IMR-90 (cell line): ENCODE measurements at regions not wholly inside any gene's neighbourhood (a gene's known extent, or its start where the extent isn't known, plus 50 kb on each side); places are given as distances from the start of the nearest gene placed in this dataset.

Source experiments
- ATAC-seq: fragments of 200-7000 bp; cut with Tn5 transposase; 2 replicates; pipeline ENCODE4 v1.9.1; 2020; ENCODE audit warnings: low read depth, mild to moderate bottlenecking, moderate library complexity
- BruUV-seq: library from RNA; stranded (reverse); fragments of 400-500 nt; replicated peaks from 2 replicates; lab custom pipeline; 2021; lab: Mats Ljungman, UMichigan
- CTCF ChIA-PET: fragments of 300-600 bp; formaldehyde crosslinking; extraction: SDS; loops from one replicate; lab custom pipeline; 2021; ENCODE audit warnings: antibody characterized with exemption; lab: Yijun Ruan, JAX
- POLR2A ChIA-PET: fragments of 300-600 bp; sonication (Branson Sonifier 250); formaldehyde crosslinking; loops from one replicate; lab custom pipeline; 2022; ENCODE audit warnings: antibody characterized with exemption; ENCODE audit not compliant: unreplicated experiment; lab: Charles Lee
- DNase-seq: peaks from one replicate; pipeline ENCODE4 v3.0.0; 2013
- H2AFZ ChIP-seq: replicated peaks from 2 replicates; pipeline ENCODE3; 2013; ENCODE audit warnings: low read length, mild to moderate bottlenecking; ENCODE audit not compliant: poor library complexity
- H2AK5ac ChIP-seq: 2 replicates; pipeline ENCODE4 v1.6.1; 2013; ENCODE audit warnings: low read depth, low read length, inconsistent platforms
- H2AK9ac ChIP-seq: replicated peaks from 2 replicates; pipeline ENCODE3; 2013; ENCODE audit warnings: mild to moderate bottlenecking, low read depth, low read length, moderate library complexity; ENCODE audit not compliant: poor library complexity
- H2BK120ac ChIP-seq: 2 replicates; pipeline ENCODE4 v1.6.1; 2013; ENCODE audit warnings: low read depth, low read length, inconsistent platforms
- H2BK15ac ChIP-seq: 3 replicates; pipeline ENCODE4 v1.6.1; 2013; ENCODE audit warnings: low read depth, low read length, inconsistent platforms
- H2BK20ac ChIP-seq: 2 replicates; pipeline ENCODE4 v1.6.1; 2013; ENCODE audit warnings: low read depth, mild to moderate bottlenecking, inconsistent platforms, low read length, moderate library complexity
- H2BK5ac ChIP-seq: 2 replicates; pipeline ENCODE4 v1.6.1; 2013; ENCODE audit warnings: mild to moderate bottlenecking, low read depth, low read length, inconsistent platforms; ENCODE audit not compliant: poor library complexity, severe bottlenecking
- H3K14ac ChIP-seq: replicated peaks from 2 replicates; pipeline ENCODE4 v1.6.1; 2013; ENCODE audit warnings: low read depth, low read length, inconsistent platforms
- H3K18ac ChIP-seq: 2 replicates; pipeline ENCODE4 v1.6.1; 2013; ENCODE audit warnings: low read depth, low read length, control low read depth
- H3K23ac ChIP-seq: 2 replicates; pipeline ENCODE4 v1.6.1; 2013; ENCODE audit warnings: low read depth, low read length, inconsistent platforms
- H3K27ac ChIP-seq: 2 replicates; pipeline ENCODE4 v1.5.1; 2013; ENCODE audit warnings: mild to moderate bottlenecking, control low read depth, low read length; ENCODE audit not compliant: insufficient read depth
- H3K27me3 ChIP-seq: 2 replicates; pipeline ENCODE4 v1.6.1; 2013; ENCODE audit warnings: low read length; ENCODE audit not compliant: control insufficient read depth, insufficient read depth
- H3K36me3 ChIP-seq: 2 replicates; pipeline ENCODE4 v1.6.1; 2013; ENCODE audit warnings: low read length, mixed read lengths; ENCODE audit not compliant: control insufficient read depth, insufficient read depth
- H3K4ac ChIP-seq: 2 replicates; pipeline ENCODE4 v1.6.1; 2013; ENCODE audit warnings: low read depth, low read length, inconsistent platforms
- H3K4me1 ChIP-seq: 2 replicates; pipeline ENCODE4 v1.6.1; 2013; ENCODE audit warnings: low read length, mixed read lengths; ENCODE audit not compliant: control insufficient read depth, insufficient read depth
- H3K4me2 ChIP-seq: 2 replicates; pipeline ENCODE4 v1.6.1; 2013; ENCODE audit warnings: low read depth, mild to moderate bottlenecking, control low read depth, low read length, moderate library complexity
- H3K4me3 ChIP-seq: 2 replicates; pipeline ENCODE4 v1.5.1; 2013; ENCODE audit warnings: low read depth, mild to moderate bottlenecking, control low read depth, low read length, moderate library complexity; ENCODE audit not compliant: insufficient read depth
- H3K56ac ChIP-seq: 2 replicates; pipeline ENCODE4 v1.6.1; 2013; ENCODE audit warnings: low read length, inconsistent platforms; ENCODE audit not compliant: insufficient read depth; ENCODE audit errors: extremely low read depth
- H3K79me1 ChIP-seq, 2 experiments: 2 replicates each; pipeline ENCODE4 v1.6.1; 2013; ENCODE audit warnings: low read length in 2 of 2, inconsistent platforms in 1 of 2, low read depth in 1 of 2
- H3K9ac ChIP-seq: 2 replicates; pipeline ENCODE4 v1.6.1; 2013; ENCODE audit warnings: low read depth, low read length, control low read depth
- H3K9me1 ChIP-seq: 2 replicates; pipeline ENCODE4 v1.6.1; 2013; ENCODE audit warnings: low read length, inconsistent platforms; ENCODE audit not compliant: insufficient read depth
- H3K9me3 ChIP-seq: 2 replicates; pipeline ENCODE4 v1.6.1; 2013; ENCODE audit warnings: low read length; ENCODE audit not compliant: control insufficient read depth, insufficient read depth
- H4K20me1 ChIP-seq: 2 replicates; pipeline ENCODE4 v1.6.1; 2013; ENCODE audit warnings: low read length, inconsistent platforms; ENCODE audit not compliant: insufficient read depth
- H4K5ac ChIP-seq: 2 replicates; pipeline ENCODE4 v1.6.1; 2013; ENCODE audit warnings: mild to moderate bottlenecking, low read depth, low read length, control low read depth
- H4K8ac ChIP-seq, 2 experiments: 2 replicates each; pipeline ENCODE4 v1.6.1; 2013; ENCODE audit warnings: low read depth in 2 of 2, low read length in 2 of 2, control low read depth in 1 of 2, inconsistent platforms in 1 of 2
- H4K91ac ChIP-seq: 2 replicates; pipeline ENCODE4 v1.6.1; 2013; ENCODE audit warnings: low read depth, low read length, inconsistent platforms; ENCODE audit not compliant: insufficient read depth
- BHLHE40 ChIP-seq: fragments of 150-350 bp; IDR thresholded peaks from 2 replicates; pipeline ENCODE4 v1.6.1; 2016; ENCODE audit warnings: mild to moderate bottlenecking, low read depth, low read length
- CEBPB ChIP-seq: IDR thresholded peaks from 2 replicates; pipeline ENCODE4 v1.6.1; 2012; ENCODE audit warnings: low read depth, low read length, improper control_type of control experiment
- CHD1 ChIP-seq: IDR thresholded peaks from 2 replicates; pipeline ENCODE4 v1.6.1; 2012; ENCODE audit warnings: low read depth, low read length, improper control_type of control experiment
- CTCF ChIP-seq: conservative IDR thresholded peaks from 2 replicates; pipeline ENCODE4 v1.5.1; 2012; ENCODE audit warnings: mild to moderate bottlenecking, low read depth, low read length, improper control_type of control experiment
- ELK1 ChIP-seq: fragments of 150-350 bp; IDR thresholded peaks from 2 replicates; pipeline ENCODE4 v1.6.1; 2016; ENCODE audit warnings: low read depth, mild to moderate bottlenecking, low read length, moderate library complexity, borderline replicate concordance
- FOS ChIP-seq: fragments of 150-350 bp; IDR thresholded peaks from 2 replicates; pipeline ENCODE4 v1.6.1; 2016; ENCODE audit warnings: low read depth, low read length
- MAFK ChIP-seq: IDR thresholded peaks from 2 replicates; pipeline ENCODE4 v1.6.1; 2012; ENCODE audit warnings: low read depth, low read length, improper control_type of control experiment
- MAZ ChIP-seq: IDR thresholded peaks from 2 replicates; pipeline ENCODE4 v1.6.1; 2012; ENCODE audit warnings: low read depth, mild to moderate bottlenecking, low read length, improper control_type of control experiment, moderate library complexity, borderline replicate concordance
- MXI1 ChIP-seq: IDR thresholded peaks from 2 replicates; pipeline ENCODE4 v1.6.1; 2012; ENCODE audit warnings: low read depth, mild to moderate bottlenecking, low read length, moderate library complexity, borderline replicate concordance
- NFE2L2 ChIP-seq: fragments of 150-350 bp; IDR thresholded peaks from 2 replicates; pipeline ENCODE4 v1.6.1; 2016; ENCODE audit warnings: low read depth, mild to moderate bottlenecking, low read length
- POLR2A ChIP-seq: IDR thresholded peaks from 2 replicates; pipeline ENCODE4 v1.6.1; 2012; ENCODE audit warnings: mild to moderate bottlenecking, low read depth, low read length
- RAD21 ChIP-seq: IDR thresholded peaks from 2 replicates; pipeline ENCODE4 v1.6.1; 2012; ENCODE audit warnings: low read length, improper control_type of control experiment
- RCOR1 ChIP-seq: IDR thresholded peaks from 2 replicates; pipeline ENCODE4 v1.6.1; 2012; ENCODE audit warnings: mild to moderate bottlenecking, low read length, improper control_type of control experiment; ENCODE audit not compliant: insufficient replicate concordance
- RFX5 ChIP-seq: IDR thresholded peaks from 2 replicates; pipeline ENCODE4 v1.8.0; 2012; ENCODE audit warnings: low read depth, mild to moderate bottlenecking, low read length, moderate library complexity
- SMC3 ChIP-seq: fragments of 150-350 bp; IDR thresholded peaks from 2 replicates; pipeline ENCODE4 v1.6.1; 2016; ENCODE audit warnings: low read depth, mild to moderate bottlenecking, antibody characterized with exemption, low read length, moderate library complexity
- USF2 ChIP-seq: fragments of 150-350 bp; IDR thresholded peaks from 2 replicates; pipeline ENCODE4 v1.6.1; 2017; ENCODE audit warnings: mild to moderate bottlenecking, antibody characterized with exemption, low read length, low read depth
- WGBS, 2 experiments: methylation state at CpG; one replicate each; pipeline versions ENCODE4 v1.1.5 to v1.1.7; 2013; ENCODE audit warnings: missing lambda C conversion rate in 2 of 2; ENCODE audit not compliant: insufficient read length in 1 of 2; ENCODE audit errors: extremely low coverage in 2 of 2; 5-methylcytosine and 5-hydroxymethylcytosine counted together
- dilution Hi-C: fragments of 300-500 bp; cut with HindIII; formaldehyde crosslinking; loops from one replicate; pipeline ENCODE4 v1.14.3; 2018; ENCODE audit warnings: low sequenced_read_pairs; ENCODE audit not compliant: unreplicated experiment
- in situ Hi-C: fragments of 300-500 bp; cut with MboI; formaldehyde crosslinking; loops from 3 replicates; pipeline ENCODE4 v1.14.3; 2019; ENCODE audit warnings: low sequenced_read_pairs, inconsistent platforms, mixed read lengths
- intact Hi-C: fragments of 100-400 bp; cut with micrococcal nuclease; formaldehyde crosslinking; loops from 2 replicates; pipeline ENCODE4 v1.10.0; 2022

- Histone ChIP-seq H4K5ac (no peak overlapping the region), H2AFZ (no peak overlapping the region), H2BK120ac (no peak overlapping the region), H3K9me1 (no peaks in the 10 kb centered on the region), H3K79me1 (no peaks in the 10 kb centered on the region), H4K91ac (no peak overlapping the region), H3K4ac (no peak overlapping the region), H2BK15ac (no peak overlapping the region), H3K36me3 (no peaks in the 10 kb centered on the region), H3K4me1 (no peaks in the 10 kb centered on the region), H2BK20ac (no peak overlapping the region), H3K9me3 (peaks cover 8% of the 10 kb centered on the region; the same call in 1 of the 2 replicates), H3K56ac (no peak overlapping the region), H3K23ac (no peak overlapping the region), H3K27me3 (no peaks in the 10 kb centered on the region), H4K8ac (no peak overlapping the region), H3K4me2 (no peak overlapping the region), H3K18ac (no peak overlapping the region), H2AK5ac (no peak overlapping the region), H3K14ac (no peak overlapping the region), H4K20me1 (no peaks in the 10 kb centered on the region), H2AK9ac (no peak overlapping the region), H3K4me3 (no peak overlapping the region), H3K9ac (no peak overlapping the region), H2BK5ac (no peak overlapping the region), H3K27ac (no peak overlapping the region)
- no peak for TF ChIP-seq CHD1
- TF ChIP-seq MXI1 = no peak
- no peak for TF ChIP-seq ELK1
- no peak for TF ChIP-seq MAZ
- TF ChIP-seq FOS = no peak
- no peak for TF ChIP-seq NFE2L2
- no peak for TF ChIP-seq MAFK
- TF ChIP-seq RCOR1 = no peak
- TF ChIP-seq RAD21 = no peak
- TF ChIP-seq CTCF = no peak
- TF ChIP-seq POLR2A = no peak
- TF ChIP-seq USF2 = no peak
- no peak for TF ChIP-seq BHLHE40
- TF ChIP-seq SMC3 = no peak
- TF ChIP-seq RFX5 = no peak
- no peak for TF ChIP-seq CEBPB
- WGBS, 2 experiments = no CpG with 5 or more reads among the region's 2 CpGs
- DNase-seq (no peak), ATAC-seq (no peak)
- intact Hi-C loops (no loop called here), in situ Hi-C loops (no loop called here), dilution Hi-C loops (no loop called here)
- ChIA-PET CTCF (no interaction called here), POLR2A (no interaction called here)
- BruUV-seq = no TSS peak
These were observed 684.5 kb downstream of the BCL11A start for GRCh38 chr2:59868981-59869380.
